ENCODE measurements at regions not wholly inside any gene's neighbourhood (a gene's known extent, or its start where the extent isn't known, plus 50 kb on each side); places are given as distances from the start of the nearest gene placed in this dataset.

DNA sequence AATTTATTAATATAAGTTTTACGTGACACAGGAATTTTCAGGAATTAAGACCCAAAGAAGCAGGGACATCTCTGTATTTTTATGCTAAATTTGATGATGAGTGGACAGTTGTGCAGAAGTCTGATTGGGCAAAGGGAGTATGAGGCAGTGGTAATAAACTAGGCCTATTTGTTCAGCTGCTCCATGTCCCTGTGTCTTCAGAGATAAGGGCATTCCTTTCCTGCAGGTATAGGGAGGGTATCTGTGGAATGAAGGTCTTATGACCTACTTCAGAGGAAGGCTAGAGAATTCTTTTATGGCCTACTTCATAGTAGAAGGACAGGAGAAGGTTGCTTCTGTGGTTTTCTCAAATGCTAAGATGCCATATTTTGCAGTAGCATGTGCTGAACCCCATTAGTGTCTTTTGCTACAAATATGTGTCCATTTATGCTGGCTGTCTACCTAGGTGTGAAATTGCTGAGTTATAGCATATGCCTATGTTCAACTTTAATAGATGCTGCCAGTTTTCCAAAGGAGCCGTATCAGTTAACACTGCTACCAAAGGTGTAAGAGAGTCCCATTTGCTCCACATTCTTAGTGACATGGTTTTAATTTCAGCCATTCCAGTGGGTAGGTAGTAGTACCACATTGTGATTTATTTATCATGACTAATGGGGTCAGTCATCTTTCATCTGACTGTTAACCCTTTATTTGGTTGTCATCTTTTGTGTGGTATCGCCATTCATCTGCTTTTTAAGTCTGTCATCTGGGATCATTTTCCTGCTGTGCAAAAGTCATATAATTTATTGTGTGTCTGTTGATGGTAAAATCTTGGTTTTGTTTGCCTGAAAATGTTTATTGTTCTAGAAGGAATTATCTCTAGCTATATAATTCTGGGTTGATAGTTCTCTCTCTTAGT, 410.7 kb upstream of the RGS6 start:
- DNase-seq (peak; percentile 34), ATAC-seq (peak; percentile 51)
- Histone ChIP-seq H3K36me3 (ENCODE audit: low read depth, low read length) (no peaks in the 10 kb centered on the region; the same call in none of the 2 replicates), H2AFZ (ENCODE audit: low read length) (no peak overlapping the region), H3F3A (ENCODE audit: low read length, unreplicated experiment) (no peaks in the 10 kb centered on the region), H3K27ac (ENCODE audit: low read length) (no peak overlapping the region), H3K27me3 (ENCODE audit: low read length) (no peaks in the 10 kb centered on the region), H3K9me3 (ENCODE audit: low read length) (no peaks in the 10 kb centered on the region), H3K9me2 (replicated peaks; ENCODE audit: low read length) (no peaks in the 10 kb centered on the region), H3K4me3 (ENCODE audit: low read length) (no peak overlapping the region), H3K4me2 (ENCODE audit: low read length) (no peak overlapping the region; the same call in 1 of the 2 replicates), H3K4me1 (ENCODE audit: insufficient read depth, low read length) (peaks cover 10% of the 10 kb centered on the region), H3K79me2 (ENCODE audit: low read length) (0 out of 2 replicates have a peak, but pooled peaks cover 29% of the 10 kb centered on the region), H4K20me1 (ENCODE audit: low read length) (no peaks in the 10 kb centered on the region), H3K9ac (ENCODE audit: low read length) (no peak overlapping the region)
- no peak for TF ChIP-seq EZH2phosphoT487 (IDR thresholded peaks at IDR 0.05; ENCODE audit: borderline replicate concordance, low read length)
- TF ChIP-seq EZH2 (IDR thresholded peaks at IDR 0.05; ENCODE audit: low read length, unreplicated experiment), result no peak
- no peak for TF ChIP-seq CTCF (conservative IDR thresholded peaks at IDR 0.05; ENCODE audit: low read depth, low read length)
- ChIA-PET CTCF (no interaction called here), POLR2A (ENCODE audit: unreplicated experiment) (no interaction called here)
- intact Hi-C loops (cut with micrococcal nuclease), result no loop called here
- no TSS peak for BruUV-seq (replicated peaks)

DNA sequence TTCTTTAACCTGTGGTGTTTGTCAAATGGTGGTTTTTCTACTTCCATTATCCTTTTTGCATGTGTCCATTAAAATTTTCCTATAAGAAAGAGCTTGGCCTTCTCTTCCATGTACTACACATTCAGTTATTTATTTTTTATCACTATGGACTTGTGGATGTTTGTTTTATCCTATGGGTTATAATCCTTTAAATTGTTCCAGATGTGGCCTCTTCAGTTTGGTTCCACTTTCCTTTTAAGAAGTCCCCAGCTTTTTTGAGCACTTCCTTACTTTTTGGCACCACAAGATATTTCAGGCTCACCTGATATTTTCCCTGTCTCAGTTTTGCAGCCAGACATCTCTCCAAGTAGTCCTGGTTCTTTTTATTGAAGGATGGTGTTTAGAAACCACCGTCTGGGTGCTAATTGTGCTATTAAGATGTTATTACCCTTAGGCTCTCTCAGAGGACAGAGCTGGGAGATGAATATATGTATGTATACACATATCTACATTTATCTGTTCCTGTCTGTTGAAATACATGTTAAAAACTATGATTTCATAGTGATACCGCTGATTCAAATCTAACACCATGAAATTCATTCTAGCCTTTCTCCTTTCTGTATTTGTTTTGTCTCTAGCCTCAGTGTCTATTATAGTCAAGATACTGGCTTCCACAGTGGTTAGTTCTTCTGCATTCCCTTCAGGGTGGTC, 408.5 kb upstream of the RGS6 start:
- BruUV-seq (replicated peaks), result no TSS peak
- POLR2A ChIA-PET (ENCODE audit: unreplicated experiment), result interaction anchor here (0.5 kb wide), 1 partner anchor 16 kb away, joined by 3 read pairs; no protein-coding TSS in a partner anchor
- no peaks in the 10 kb centered on the region for H3K9me3 ChIP-seq (ENCODE audit: low read length)
- peaks cover 10% of the 10 kb centered on the region for H3K4me1 ChIP-seq (ENCODE audit: insufficient read depth, low read length)
- no peaks in the 10 kb centered on the region for H3F3A ChIP-seq (ENCODE audit: low read length, unreplicated experiment)
- H3K36me3 ChIP-seq (ENCODE audit: low read depth, low read length), result no peaks in the 10 kb centered on the region; the same call in 1 of the 2 replicates
- H3K27me3 ChIP-seq (ENCODE audit: low read length), result no peaks in the 10 kb centered on the region
- H2AFZ ChIP-seq (ENCODE audit: low read length), result no peak overlapping the region
- H3K9me2 ChIP-seq (replicated peaks; ENCODE audit: low read length), result no peaks in the 10 kb centered on the region
- intact Hi-C loops (cut with micrococcal nuclease), result no loop called here
- H4K20me1 ChIP-seq (ENCODE audit: low read length), result no peaks in the 10 kb centered on the region
- DNase-seq, result no peak
- CTCF ChIA-PET, result no interaction called here
- H3K4me2 ChIP-seq (ENCODE audit: low read length), result no peak overlapping the region
- no peak for ATAC-seq
- no peak overlapping the region for H3K9ac ChIP-seq (ENCODE audit: low read length)
- H3K79me2 ChIP-seq (ENCODE audit: low read length), result 0 out of 2 replicates have a peak, but pooled peaks cover 29% of the 10 kb centered on the region
- TF ChIP-seq EZH2phosphoT487 (IDR thresholded peaks at IDR 0.05; ENCODE audit: borderline replicate concordance, low read length) (no peak), CTCF (conservative IDR thresholded peaks at IDR 0.05; ENCODE audit: low read depth, low read length) (no peak), EZH2 (IDR thresholded peaks at IDR 0.05; ENCODE audit: low read length, unreplicated experiment) (no peak)
- no peak overlapping the region for H3K4me3 ChIP-seq (ENCODE audit: low read length)
- H3K27ac ChIP-seq (ENCODE audit: low read length), result no peak overlapping the region
